ENCODE measurements at regions not wholly inside any gene's neighbourhood (a gene's known extent, or its start where the extent isn't known, plus 50 kb on each side); places are given as distances from the start of the nearest gene placed in this dataset.

- TF ChIP-seq CTCF (conservative IDR thresholded peaks at IDR 0.05; ENCODE audit: low read length) (no peak), EZH2phosphoT487 (IDR thresholded peaks at IDR 0.05; ENCODE audit: borderline replicate concordance, low read depth, low read length) (no peak)
Observed at GRCh38 chr15:62250186-62250585, 85.1 kb upstream of the C2CD4B start.
